VCaP (cell line): ENCODE measurements at regions not wholly inside any gene's neighbourhood (a gene's known extent, or its start where the extent isn't known, plus 50 kb on each side); places are given as distances from the start of the nearest gene placed in this dataset.

Source experiments
- H3K27ac ChIP-seq: fragments of 450-650 bp; 2 replicates; pipeline ENCODE4 v1.5.1; 2017
- TF ChIP-seq, protein P1 (sequence below): fragments of 450-650 bp; conservative IDR thresholded peaks from 2 replicates; pipeline ENCODE4 v1.5.1; 2017; ENCODE audit warnings: mild to moderate bottlenecking, moderate library complexity

- H3K27ac ChIP-seq: no peak overlapping the region
- TF ChIP-seq, protein P1, sequence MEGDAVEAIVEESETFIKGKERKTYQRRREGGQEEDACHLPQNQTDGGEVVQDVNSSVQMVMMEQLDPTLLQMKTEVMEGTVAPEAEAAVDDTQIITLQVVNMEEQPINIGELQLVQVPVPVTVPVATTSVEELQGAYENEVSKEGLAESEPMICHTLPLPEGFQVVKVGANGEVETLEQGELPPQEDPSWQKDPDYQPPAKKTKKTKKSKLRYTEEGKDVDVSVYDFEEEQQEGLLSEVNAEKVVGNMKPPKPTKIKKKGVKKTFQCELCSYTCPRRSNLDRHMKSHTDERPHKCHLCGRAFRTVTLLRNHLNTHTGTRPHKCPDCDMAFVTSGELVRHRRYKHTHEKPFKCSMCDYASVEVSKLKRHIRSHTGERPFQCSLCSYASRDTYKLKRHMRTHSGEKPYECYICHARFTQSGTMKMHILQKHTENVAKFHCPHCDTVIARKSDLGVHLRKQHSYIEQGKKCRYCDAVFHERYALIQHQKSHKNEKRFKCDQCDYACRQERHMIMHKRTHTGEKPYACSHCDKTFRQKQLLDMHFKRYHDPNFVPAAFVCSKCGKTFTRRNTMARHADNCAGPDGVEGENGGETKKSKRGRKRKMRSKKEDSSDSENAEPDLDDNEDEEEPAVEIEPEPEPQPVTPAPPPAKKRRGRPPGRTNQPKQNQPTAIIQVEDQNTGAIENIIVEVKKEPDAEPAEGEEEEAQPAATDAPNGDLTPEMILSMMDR: no peak
Measured at GRCh38 chr3:117322866-117323265, 613.3 kb downstream of the TUSC7 start.

GRCh38 chr3:117346901-117347300 is 637.3 kb downstream of the TUSC7 start:
- no peak overlapping the region for H3K27ac ChIP-seq
- TF ChIP-seq, protein P1: no peak

DNA sequence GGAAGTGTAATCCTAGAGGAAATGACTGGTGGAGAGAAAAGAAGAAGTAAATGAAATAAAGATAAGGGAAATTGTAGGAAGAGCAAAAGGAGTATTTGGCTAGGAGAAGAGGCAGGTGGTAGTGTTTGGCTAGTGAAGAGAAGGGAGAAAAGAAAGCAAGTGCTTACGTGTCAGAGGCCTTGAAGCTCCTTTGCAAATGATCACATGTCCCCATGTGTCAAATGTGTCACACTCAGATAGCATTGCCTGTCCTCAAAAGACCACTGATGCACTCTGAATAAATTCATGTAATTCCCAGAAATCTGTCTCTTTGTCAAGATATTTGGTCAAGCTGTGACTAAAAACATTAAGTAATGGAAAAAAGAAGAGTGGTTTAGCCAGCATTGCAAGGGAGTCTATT is 639.3 kb downstream of the TUSC7 start:
- H3K27ac ChIP-seq: no peak overlapping the region
- TF ChIP-seq, protein P1: no peak

- TF ChIP-seq, protein P1: no peak
- no peak overlapping the region for H3K27ac ChIP-seq
Measured at GRCh38 chr3:117349566-117349965, 640.0 kb downstream of the TUSC7 start.

GRCh38 chr3:117350371-117350770 is 640.8 kb downstream of the TUSC7 start:
- TF ChIP-seq, protein P1: no peak
- H3K27ac ChIP-seq: no peak overlapping the region

GRCh38 chr3:117355566-117355965 is 646.0 kb downstream of the TUSC7 start:
- TF ChIP-seq, protein P1: peak; percentile 65
- H3K27ac ChIP-seq: no peak overlapping the region

GRCh38 chr3:117356091-117356705 is 646.6 kb downstream of the TUSC7 start:
- no peak overlapping the region for H3K27ac ChIP-seq
- TF ChIP-seq, protein P1: no peak
